Transverse colon (tissue), 4 donors: ENCODE measurements at regions not wholly inside any gene's neighbourhood (a gene's known extent, or its start where the extent isn't known, plus 50 kb on each side); places are given as distances from the start of the nearest gene placed in this dataset.

ENCODE experiments used
- EP300 ChIP-seq: sonication (generic); formaldehyde crosslinking; IDR thresholded peaks from one replicate; pipeline ENCODE4 v1.6.1; 2017; ENCODE audit warnings: antibody characterized with exemption, low read depth
- POLR2A ChIP-seq: fragments of 450-650 bp; IDR thresholded peaks from one replicate; pipeline ENCODE4 v1.6.1; 2016; ENCODE audit warnings: antibody characterized with exemption, mild to moderate bottlenecking, moderate library complexity
- POLR2AphosphoS5 ChIP-seq, 3 donors: sonication (generic); formaldehyde crosslinking; IDR thresholded peaks; one replicate each; pipeline ENCODE4 v1.6.1; 2016; ENCODE audit warnings: antibody characterized with exemption in 3 of 3
- TF ChIP-seq, protein P1 (sequence below), 5 experiments: fragments of 200-600 bp in 3 of 5; fragments of 450-650 bp in 2 of 5; sonication (generic) in 3 of 5; IDR thresholded peaks; 1 replicate in 2 of 5; 2 replicates in 3 of 5; pipeline ENCODE4 v1.5.1; 2016 to 2017; ENCODE audit warnings: antibody characterized with exemption in 5 of 5, inconsistent platforms in 3 of 5, mild to moderate bottlenecking in 2 of 5, moderate library complexity in 1 of 5

DNA sequence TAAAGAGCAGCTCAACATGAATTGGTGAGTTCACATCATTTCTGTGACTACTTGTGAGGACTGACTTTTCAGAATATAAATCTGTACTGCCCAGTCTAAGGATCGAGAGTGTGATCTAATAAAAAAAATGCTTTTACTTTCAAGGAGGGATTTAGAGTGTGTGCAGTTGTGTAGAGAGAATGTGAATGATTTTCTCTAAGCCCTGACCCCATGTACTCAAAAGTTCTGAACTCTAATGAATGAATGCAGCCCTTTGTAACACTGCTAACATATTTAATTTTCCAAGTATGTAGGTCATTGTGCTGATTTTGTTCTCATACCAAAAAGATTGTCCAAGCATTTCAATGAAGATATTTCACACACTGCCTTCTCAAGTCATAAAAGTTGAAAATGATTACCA is 92.5 kb upstream of the STOX2 start:
- TF ChIP-seq, protein P1, sequence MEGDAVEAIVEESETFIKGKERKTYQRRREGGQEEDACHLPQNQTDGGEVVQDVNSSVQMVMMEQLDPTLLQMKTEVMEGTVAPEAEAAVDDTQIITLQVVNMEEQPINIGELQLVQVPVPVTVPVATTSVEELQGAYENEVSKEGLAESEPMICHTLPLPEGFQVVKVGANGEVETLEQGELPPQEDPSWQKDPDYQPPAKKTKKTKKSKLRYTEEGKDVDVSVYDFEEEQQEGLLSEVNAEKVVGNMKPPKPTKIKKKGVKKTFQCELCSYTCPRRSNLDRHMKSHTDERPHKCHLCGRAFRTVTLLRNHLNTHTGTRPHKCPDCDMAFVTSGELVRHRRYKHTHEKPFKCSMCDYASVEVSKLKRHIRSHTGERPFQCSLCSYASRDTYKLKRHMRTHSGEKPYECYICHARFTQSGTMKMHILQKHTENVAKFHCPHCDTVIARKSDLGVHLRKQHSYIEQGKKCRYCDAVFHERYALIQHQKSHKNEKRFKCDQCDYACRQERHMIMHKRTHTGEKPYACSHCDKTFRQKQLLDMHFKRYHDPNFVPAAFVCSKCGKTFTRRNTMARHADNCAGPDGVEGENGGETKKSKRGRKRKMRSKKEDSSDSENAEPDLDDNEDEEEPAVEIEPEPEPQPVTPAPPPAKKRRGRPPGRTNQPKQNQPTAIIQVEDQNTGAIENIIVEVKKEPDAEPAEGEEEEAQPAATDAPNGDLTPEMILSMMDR (IDR thresholded peaks at IDR 0.05): no peak
- TF ChIP-seq POLR2A: no peak
- TF ChIP-seq EP300: no peak
- no peak for TF ChIP-seq POLR2AphosphoS5 (IDR thresholded peaks at IDR 0.05)
